Mucosa of descending colon (tissue), 3 donors: ENCODE measurements at regions not wholly inside any gene's neighbourhood (a gene's known extent, or its start where the extent isn't known, plus 50 kb on each side); places are given as distances from the start of the nearest gene placed in this dataset.

Experiments
- ATAC-seq: fragments of 200-7000 bp; cut with Tn5 transposase; one replicate; pipeline ENCODE4 v1.9.1; 2020; ENCODE audit warnings: mild to moderate bottlenecking, moderate library complexity
- DNase-seq, 3 donors: peaks; one replicate each; pipeline ENCODE4 v3.0.0-alpha.2; 2020
- H3K36me3 ChIP-seq: fragments of 200-600 bp; one replicate; pipeline ENCODE4 v1.8.0; 2021; ENCODE audit warnings: low read depth, mild to moderate bottlenecking
- H3K4me1 ChIP-seq: fragments of 200-600 bp; one replicate; pipeline ENCODE4 v1.8.0; 2021; ENCODE audit warnings: low read depth, mild to moderate bottlenecking
- H3K4me3 ChIP-seq: fragments of 200-600 bp; one replicate; pipeline ENCODE4 v1.8.0; 2021; ENCODE audit warnings: mild to moderate bottlenecking
- H3K9me3 ChIP-seq: fragments of 200-600 bp; one replicate; pipeline ENCODE4 v1.8.0; 2021; ENCODE audit warnings: mild to moderate bottlenecking
- intact Hi-C, 2 donors: fragments of 100-400 bp; cut with DNase I in 1 of 2; cut with micrococcal nuclease in 1 of 2; formaldehyde crosslinking; loops; one replicate each; pipeline versions ENCODE4 v1.11.0 to v1.11.1; 2022; cut with DNase I, micrococcal nuclease
- TF ChIP-seq, protein P1 (sequence below): fragments of 200-600 bp; IDR thresholded peaks from one replicate; pipeline ENCODE4 v1.8.0; 2022; ENCODE audit warnings: antibody characterized with exemption, mild to moderate bottlenecking
- donor health status: DM: no; HTN: no; CAD: no; lungs with moderate emphysema.
- donor health status: DM: no; HTN: no; CAD: no.
- donor health status: DM: no; HTN: yes; CAD: no.

- H3K4me1 ChIP-seq: no peaks in the 10 kb centered on the region
- ATAC-seq (peak; percentile 38), DNase-seq (no peak)
- H3K4me3 ChIP-seq: no peak overlapping the region
- no peaks in the 10 kb centered on the region for H3K9me3 ChIP-seq
- H3K36me3 ChIP-seq: no peaks in the 10 kb centered on the region
- TF ChIP-seq, protein P1, sequence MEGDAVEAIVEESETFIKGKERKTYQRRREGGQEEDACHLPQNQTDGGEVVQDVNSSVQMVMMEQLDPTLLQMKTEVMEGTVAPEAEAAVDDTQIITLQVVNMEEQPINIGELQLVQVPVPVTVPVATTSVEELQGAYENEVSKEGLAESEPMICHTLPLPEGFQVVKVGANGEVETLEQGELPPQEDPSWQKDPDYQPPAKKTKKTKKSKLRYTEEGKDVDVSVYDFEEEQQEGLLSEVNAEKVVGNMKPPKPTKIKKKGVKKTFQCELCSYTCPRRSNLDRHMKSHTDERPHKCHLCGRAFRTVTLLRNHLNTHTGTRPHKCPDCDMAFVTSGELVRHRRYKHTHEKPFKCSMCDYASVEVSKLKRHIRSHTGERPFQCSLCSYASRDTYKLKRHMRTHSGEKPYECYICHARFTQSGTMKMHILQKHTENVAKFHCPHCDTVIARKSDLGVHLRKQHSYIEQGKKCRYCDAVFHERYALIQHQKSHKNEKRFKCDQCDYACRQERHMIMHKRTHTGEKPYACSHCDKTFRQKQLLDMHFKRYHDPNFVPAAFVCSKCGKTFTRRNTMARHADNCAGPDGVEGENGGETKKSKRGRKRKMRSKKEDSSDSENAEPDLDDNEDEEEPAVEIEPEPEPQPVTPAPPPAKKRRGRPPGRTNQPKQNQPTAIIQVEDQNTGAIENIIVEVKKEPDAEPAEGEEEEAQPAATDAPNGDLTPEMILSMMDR: no peak
- intact Hi-C loops: no loop called here
These were observed 298.2 kb upstream of the SATB1 start for GRCh38 chr3:18723206-18723810.

GRCh38 chr3:18720543-18720942, 295.4 kb upstream of the SATB1 start:
- DNase-seq (no peak), ATAC-seq (no peak)
- H3K9me3 ChIP-seq: no peaks in the 10 kb centered on the region
- H3K4me1 ChIP-seq: no peaks in the 10 kb centered on the region
- no peak overlapping the region for H3K4me3 ChIP-seq
- H3K36me3 ChIP-seq: no peaks in the 10 kb centered on the region
- intact Hi-C loops: no loop called here
- TF ChIP-seq, protein P1: no peak

GRCh38 chr3:18717598-18717997, 292.5 kb upstream of the SATB1 start:
- Histone ChIP-seq H3K9me3 (no peaks in the 10 kb centered on the region), H3K4me1 (no peaks in the 10 kb centered on the region), H3K4me3 (no peak overlapping the region), H3K36me3 (no peaks in the 10 kb centered on the region)
- intact Hi-C loops: no loop called here
- ATAC-seq (no peak), DNase-seq (no peak)
- TF ChIP-seq, protein P1: no peak

GRCh38 chr3:18716821-18717220, 291.7 kb upstream of the SATB1 start:
- Histone ChIP-seq H3K36me3 (no peaks in the 10 kb centered on the region), H3K4me1 (no peaks in the 10 kb centered on the region), H3K9me3 (no peaks in the 10 kb centered on the region), H3K4me3 (no peak overlapping the region)
- DNase-seq: no peak
- intact Hi-C loops: no loop called here
- TF ChIP-seq, protein P1: no peak
- no peak for ATAC-seq

DNA sequence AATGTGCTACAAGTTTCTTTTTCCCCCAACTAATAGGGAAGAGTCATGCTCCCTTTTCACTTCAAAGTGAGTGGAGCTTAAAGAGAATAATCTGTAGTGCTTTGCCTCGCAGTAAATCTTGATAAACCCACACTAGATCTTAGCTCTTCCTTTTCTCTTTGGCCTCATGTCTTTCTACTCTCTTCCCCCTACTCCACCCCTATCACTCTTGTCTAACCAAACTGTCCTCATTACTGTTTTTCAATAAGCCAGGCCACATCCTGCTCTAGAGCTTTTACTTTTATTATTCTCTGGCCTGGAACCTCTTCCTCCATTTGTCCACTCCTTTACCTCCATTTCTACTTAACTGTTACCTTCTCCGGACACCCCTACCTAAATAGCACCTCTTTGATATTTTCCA, 291.0 kb upstream of the SATB1 start:
- intact Hi-C loops: no loop called here
- peak; percentile 29 for ATAC-seq
- Histone ChIP-seq H3K4me3 (no peak overlapping the region), H3K9me3 (no peaks in the 10 kb centered on the region), H3K36me3 (no peaks in the 10 kb centered on the region), H3K4me1 (no peaks in the 10 kb centered on the region)
- TF ChIP-seq, protein P1: no peak
- no peak for DNase-seq

GRCh38 chr3:18715208-18715607, 290.1 kb upstream of the SATB1 start:
- Histone ChIP-seq H3K36me3 (no peaks in the 10 kb centered on the region), H3K4me3 (no peak overlapping the region), H3K4me1 (no peaks in the 10 kb centered on the region), H3K9me3 (no peaks in the 10 kb centered on the region)
- no peak for DNase-seq
- TF ChIP-seq, protein P1: no peak
- intact Hi-C loops: no loop called here
- ATAC-seq: no peak
